Upper lobe of left lung (tissue), 6 donors: ENCODE measurements at regions not wholly inside any gene's neighbourhood (a gene's known extent, or its start where the extent isn't known, plus 50 kb on each side); places are given as distances from the start of the nearest gene placed in this dataset.

Source experiments
- ATAC-seq, 2 donors: fragments of 200-7000 bp; cut with Tn5 transposase; one replicate each; pipeline ENCODE4 v1.9.1; 2022; ENCODE audit warnings: mild to moderate bottlenecking in 2 of 2, moderate library complexity in 2 of 2; ENCODE audit not compliant: low FRiP score in 2 of 2
- DNase-seq, 2 donors: peaks; one replicate each; pipeline ENCODE4 v3.0.0-alpha.2; 2019 to 2020
- H3K27ac ChIP-seq, 4 donors: fragments of 200-600 bp; sonication (generic); one replicate each; pipeline ENCODE4 v1.5.1; 2016 to 2019
- H3K27me3 ChIP-seq, 4 donors: fragments of 200-600 bp; sonication (generic); one replicate each; pipeline ENCODE4 v1.5.1; 2017 to 2019
- H3K36me3 ChIP-seq, 4 donors: fragments of 200-600 bp; sonication (generic); one replicate each; pipeline ENCODE4 v1.5.1; 2016 to 2019
- H3K4me1 ChIP-seq, 4 donors: fragments of 200-600 bp; sonication (generic); one replicate each; pipeline ENCODE4 v1.5.1; 2018 to 2019
- H3K4me3 ChIP-seq, 4 donors: fragments of 200-600 bp; sonication (generic); one replicate each; pipeline ENCODE4 v1.5.1; 2017 to 2019; ENCODE audit warnings: mild to moderate bottlenecking in 2 of 4, moderate library complexity in 1 of 4
- H3K9me3 ChIP-seq, 4 donors: fragments of 200-600 bp; sonication (generic); one replicate each; pipeline ENCODE4 v1.5.1; 2018 to 2019
- EP300 ChIP-seq, 4 donors: sonication (generic); formaldehyde crosslinking; IDR thresholded peaks; one replicate each; pipeline ENCODE4 v1.5.1; 2017; ENCODE audit warnings: antibody characterized with exemption in 4 of 4, control low read depth in 2 of 4
- POLR2A ChIP-seq, 4 donors: fragments of 450-650 bp; IDR thresholded peaks; one replicate each; pipeline ENCODE4 v1.5.1; 2016 to 2017; ENCODE audit warnings: antibody characterized with exemption in 4 of 4, mild to moderate bottlenecking in 2 of 4
- POLR2AphosphoS5 ChIP-seq, 2 donors: sonication (generic); formaldehyde crosslinking; IDR thresholded peaks; one replicate each; pipeline ENCODE4 v1.5.1; 2017; ENCODE audit warnings: antibody characterized with exemption in 2 of 2
- WGBS, 2 donors: methylation state at CpG; one replicate each; pipeline ENCODE4 v1.1.5; 2017 to 2018; 5-methylcytosine and 5-hydroxymethylcytosine counted together
- TF ChIP-seq, protein P1 (sequence below), 6 experiments: fragments of 450-650 bp in 4 of 6; fragments of 200-600 bp in 2 of 6; sonication (generic) in 2 of 6; IDR thresholded peaks; one replicate each; pipeline ENCODE4 v1.5.1; 2016 to 2019; ENCODE audit warnings: antibody characterized with exemption in 6 of 6
- donor health status: DM: no; HTN: no; CAD: no; lungs with moderate emphysema.
- donor health status: DM: no; HTN: yes; CAD: no; lungs with severe emphysema.

GRCh38 chr11:96464700-96465307, 75.0 kb downstream of the JRKL start:
- Histone ChIP-seq H3K36me3 (no peaks in the 10 kb centered on the region), H3K27me3 (no peaks in the 10 kb centered on the region), H3K9me3 (no peaks in the 10 kb centered on the region), H3K27ac (no peak overlapping the region), H3K4me3 (no peak overlapping the region), H3K4me1 (peaks cover 3 to 9% (median 8%) of the 10 kb centered on the region in 4 donors)
- WGBS, 2 donors = 14 to 15% methylated on average over 7 of the region's 7 CpGs
- no peak for TF ChIP-seq POLR2AphosphoS5 (IDR thresholded peaks at IDR 0.05)
- TF ChIP-seq, protein P1, sequence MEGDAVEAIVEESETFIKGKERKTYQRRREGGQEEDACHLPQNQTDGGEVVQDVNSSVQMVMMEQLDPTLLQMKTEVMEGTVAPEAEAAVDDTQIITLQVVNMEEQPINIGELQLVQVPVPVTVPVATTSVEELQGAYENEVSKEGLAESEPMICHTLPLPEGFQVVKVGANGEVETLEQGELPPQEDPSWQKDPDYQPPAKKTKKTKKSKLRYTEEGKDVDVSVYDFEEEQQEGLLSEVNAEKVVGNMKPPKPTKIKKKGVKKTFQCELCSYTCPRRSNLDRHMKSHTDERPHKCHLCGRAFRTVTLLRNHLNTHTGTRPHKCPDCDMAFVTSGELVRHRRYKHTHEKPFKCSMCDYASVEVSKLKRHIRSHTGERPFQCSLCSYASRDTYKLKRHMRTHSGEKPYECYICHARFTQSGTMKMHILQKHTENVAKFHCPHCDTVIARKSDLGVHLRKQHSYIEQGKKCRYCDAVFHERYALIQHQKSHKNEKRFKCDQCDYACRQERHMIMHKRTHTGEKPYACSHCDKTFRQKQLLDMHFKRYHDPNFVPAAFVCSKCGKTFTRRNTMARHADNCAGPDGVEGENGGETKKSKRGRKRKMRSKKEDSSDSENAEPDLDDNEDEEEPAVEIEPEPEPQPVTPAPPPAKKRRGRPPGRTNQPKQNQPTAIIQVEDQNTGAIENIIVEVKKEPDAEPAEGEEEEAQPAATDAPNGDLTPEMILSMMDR (IDR thresholded peaks at IDR 0.05) = peak; percentile 37 to 68 (median 61)
- no peak for DNase-seq
- ATAC-seq = peak; percentile 76 to 92

DNA sequence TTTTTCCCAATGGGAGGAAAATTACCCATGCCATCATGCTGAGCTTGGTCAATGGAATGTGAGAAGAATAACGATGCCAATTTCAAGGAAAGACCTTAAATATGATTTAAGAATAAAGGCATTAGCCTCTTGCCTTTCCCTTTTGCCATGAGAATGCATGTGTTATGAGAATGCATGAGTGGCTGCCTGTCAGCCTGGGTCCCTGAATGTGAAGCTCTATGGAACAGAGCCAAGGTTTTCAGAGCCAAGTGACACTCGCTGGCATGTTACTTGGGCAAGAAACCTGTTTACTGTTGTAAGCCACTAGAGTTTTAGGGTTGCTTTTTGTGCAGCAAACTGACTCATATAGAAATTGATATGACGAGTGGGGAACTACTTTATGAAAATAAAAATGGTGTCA, 75.7 kb downstream of the JRKL start:
- DNase-seq = no peak
- TF ChIP-seq, protein P1 (IDR thresholded peaks at IDR 0.05) = no peak
- Histone ChIP-seq H3K36me3 (no peaks in the 10 kb centered on the region), H3K4me3 (no peak overlapping the region), H3K9me3 (no peaks in the 10 kb centered on the region), H3K27me3 (no peaks in the 10 kb centered on the region), H3K27ac (no peak overlapping the region), H3K4me1 (peaks cover 3 to 9% (median 8%) of the 10 kb centered on the region in 4 donors)
- 43 to 49% methylated on average over 3 of the region's 3 CpGs for WGBS, 2 donors
- no peak for ATAC-seq

DNA sequence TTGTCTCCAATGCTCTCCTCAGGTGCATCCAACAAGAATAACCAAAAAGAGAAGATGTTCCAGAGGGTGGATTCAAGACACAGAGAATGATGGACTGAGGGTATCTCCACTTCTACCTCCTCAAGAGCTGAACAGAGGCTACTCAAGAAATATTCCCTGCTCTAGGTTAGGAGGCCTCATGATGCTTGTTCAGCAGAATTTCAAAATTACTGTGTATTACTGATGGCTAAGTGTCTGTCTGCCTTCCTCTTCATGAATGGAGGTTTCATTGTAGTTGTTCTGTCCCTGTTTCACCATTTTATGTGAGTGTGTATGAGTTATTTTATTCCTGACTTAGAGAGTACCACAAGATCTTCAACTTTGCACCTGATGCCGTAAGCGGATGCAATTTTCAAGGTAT, 76.8 kb downstream of the JRKL start:
- DNase-seq (no peak), ATAC-seq (no peak)
- no peak overlapping the region for H3K4me3 ChIP-seq
- TF ChIP-seq EP300 (IDR thresholded peaks at IDR 0.05) = no peak
- no peak for TF ChIP-seq POLR2A (IDR thresholded peaks at IDR 0.05)
- TF ChIP-seq, protein P1 (IDR thresholded peaks at IDR 0.05) = no peak
- TF ChIP-seq POLR2AphosphoS5 (IDR thresholded peaks at IDR 0.05) = no peak
- no peaks in the 10 kb centered on the region for H3K9me3 ChIP-seq
- H3K4me1 ChIP-seq = peaks cover 3 to 9% (median 8%) of the 10 kb centered on the region in 4 donors
- no peaks in the 10 kb centered on the region for H3K36me3 ChIP-seq
- no peaks in the 10 kb centered on the region for H3K27me3 ChIP-seq
- H3K27ac ChIP-seq = no peak overlapping the region
- 99% methylated on average over 2 of the region's 2 CpGs for WGBS, 2 donors

- no peak for TF ChIP-seq POLR2A (IDR thresholded peaks at IDR 0.05)
- TF ChIP-seq EP300 (IDR thresholded peaks at IDR 0.05) = no peak
- TF ChIP-seq, protein P1 (IDR thresholded peaks at IDR 0.05) = no peak
- no peak for TF ChIP-seq POLR2AphosphoS5 (IDR thresholded peaks at IDR 0.05)
- H3K4me1 ChIP-seq = peaks cover 0 to 3% (median 0%) of the 10 kb centered on the region in 4 donors
- H3K27me3 ChIP-seq = no peaks in the 10 kb centered on the region
- ATAC-seq = no peak
- no peak overlapping the region for H3K4me3 ChIP-seq
- 72 to 86% methylated on average over 3 of the region's 3 CpGs for WGBS, 2 donors
- no peak overlapping the region for H3K27ac ChIP-seq
- no peaks in the 10 kb centered on the region for H3K36me3 ChIP-seq
- peaks cover 0 to 9% (median 4%) of the 10 kb centered on the region in 4 donors for H3K9me3 ChIP-seq
- no peak for DNase-seq
These were observed 80.0 kb downstream of the JRKL start for GRCh38 chr11:96469776-96470175.

- Histone ChIP-seq H3K27me3 (no peaks in the 10 kb centered on the region), H3K4me1 (peaks cover 0 to 1% (median 0%) of the 10 kb centered on the region in 4 donors), H3K36me3 (no peaks in the 10 kb centered on the region), H3K9me3 (peaks cover 0 to 9% (median 4%) of the 10 kb centered on the region in 4 donors), H3K4me3 (no peak overlapping the region), H3K27ac (no peak overlapping the region)
- DNase-seq = no peak
- TF ChIP-seq POLR2A (IDR thresholded peaks at IDR 0.05) (no peak), POLR2AphosphoS5 (IDR thresholded peaks at IDR 0.05) (no peak), EP300 (IDR thresholded peaks at IDR 0.05) (no peak)
- TF ChIP-seq, protein P1 (IDR thresholded peaks at IDR 0.05) = no peak
- no peak for ATAC-seq
- WGBS, 2 donors = 86 to 87% methylated on average over 1 of the region's 1 CpG
These were observed 80.7 kb downstream of the JRKL start for GRCh38 chr11:96470521-96470920.
